Stomach (tissue), 4 donors: ENCODE measurements at regions not wholly inside any gene's neighbourhood (a gene's known extent, or its start where the extent isn't known, plus 50 kb on each side); places are given as distances from the start of the nearest gene placed in this dataset.

Source experiments
- POLR2A ChIP-seq, 4 donors: fragments of 450-650 bp; IDR thresholded peaks; one replicate each; pipeline ENCODE4 v1.6.1; 2016; ENCODE audit warnings: antibody characterized with exemption in 4 of 4, control low read depth in 2 of 4, mild to moderate bottlenecking in 1 of 4, moderate library complexity in 1 of 4
- POLR2AphosphoS5 ChIP-seq, 3 donors: sonication (generic); formaldehyde crosslinking; IDR thresholded peaks; one replicate each; pipeline ENCODE4 v1.6.1; 2016; ENCODE audit warnings: antibody characterized with exemption in 3 of 3
- TF ChIP-seq, protein P1 (sequence below), 7 experiments: fragments of 450-650 bp in 4 of 7; fragments of 200-600 bp in 3 of 7; sonication (generic) in 3 of 7; IDR thresholded peaks; one replicate each; pipeline ENCODE4 v1.5.1; 2016 to 2019; ENCODE audit warnings: antibody characterized with exemption in 7 of 7, control low read depth in 2 of 7, mild to moderate bottlenecking in 1 of 7

DNA sequence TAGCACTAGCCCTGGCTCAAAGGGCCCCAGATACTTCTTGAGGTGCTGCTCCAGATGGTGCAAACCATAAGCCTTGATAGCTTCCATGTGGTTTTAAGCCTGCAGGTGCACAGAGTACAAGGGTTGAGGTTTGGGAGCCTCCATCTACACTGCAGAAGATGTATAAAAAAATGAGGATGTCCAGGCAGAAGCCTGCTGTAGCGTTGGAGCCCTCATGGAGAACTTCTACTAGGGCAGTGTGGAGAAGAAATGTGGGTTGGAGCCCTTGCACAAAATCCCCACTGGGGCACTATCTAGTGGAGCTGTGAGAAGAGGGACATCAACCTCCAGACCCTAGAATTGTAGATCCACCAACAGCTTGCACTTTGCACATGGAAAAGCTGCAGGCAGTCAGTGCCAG lies 231.9 kb downstream of the CHIC2 start:
- TF ChIP-seq POLR2AphosphoS5 (IDR thresholded peaks at IDR 0.05) (no peak), POLR2A (IDR thresholded peaks at IDR 0.05) (no peak)
- TF ChIP-seq, protein P1, sequence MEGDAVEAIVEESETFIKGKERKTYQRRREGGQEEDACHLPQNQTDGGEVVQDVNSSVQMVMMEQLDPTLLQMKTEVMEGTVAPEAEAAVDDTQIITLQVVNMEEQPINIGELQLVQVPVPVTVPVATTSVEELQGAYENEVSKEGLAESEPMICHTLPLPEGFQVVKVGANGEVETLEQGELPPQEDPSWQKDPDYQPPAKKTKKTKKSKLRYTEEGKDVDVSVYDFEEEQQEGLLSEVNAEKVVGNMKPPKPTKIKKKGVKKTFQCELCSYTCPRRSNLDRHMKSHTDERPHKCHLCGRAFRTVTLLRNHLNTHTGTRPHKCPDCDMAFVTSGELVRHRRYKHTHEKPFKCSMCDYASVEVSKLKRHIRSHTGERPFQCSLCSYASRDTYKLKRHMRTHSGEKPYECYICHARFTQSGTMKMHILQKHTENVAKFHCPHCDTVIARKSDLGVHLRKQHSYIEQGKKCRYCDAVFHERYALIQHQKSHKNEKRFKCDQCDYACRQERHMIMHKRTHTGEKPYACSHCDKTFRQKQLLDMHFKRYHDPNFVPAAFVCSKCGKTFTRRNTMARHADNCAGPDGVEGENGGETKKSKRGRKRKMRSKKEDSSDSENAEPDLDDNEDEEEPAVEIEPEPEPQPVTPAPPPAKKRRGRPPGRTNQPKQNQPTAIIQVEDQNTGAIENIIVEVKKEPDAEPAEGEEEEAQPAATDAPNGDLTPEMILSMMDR (IDR thresholded peaks at IDR 0.05), result no peak
